ENCODE measurements at regions not wholly inside any gene's neighbourhood (a gene's known extent, or its start where the extent isn't known, plus 50 kb on each side); places are given as distances from the start of the nearest gene placed in this dataset.
A peak's percentile ranks its signal among the peaks of the same experiment; 100 is the strongest.
"Not testable (repeated sequence)": the region's sequence is repeated elsewhere in the genome, so short reads cannot be mapped to it uniquely, and the experiment has no call there.

GRCh38 chr14:106346084-106346483, 819.7 kb downstream of the TMEM121 start:
- no peaks in the 10 kb centered on the region for H3K36me3 ChIP-seq
- no peak overlapping the region for H3K27ac ChIP-seq
- no peak for TF ChIP-seq CTCF (IDR thresholded peaks at IDR 0.05; ENCODE audit: low read depth, low read length)
- H3K9me3 ChIP-seq (ENCODE audit: severe bottlenecking), result no peaks in the 10 kb centered on the region
- peaks cover 9% of the 10 kb centered on the region for H3K27me3 ChIP-seq (ENCODE audit: insufficient read depth, low read depth, severe bottlenecking)
- DNase-seq, result no peak
- no peak overlapping the region for H3K4me3 ChIP-seq (ENCODE audit: low read depth, low read length)

GRCh38 chr14:106346534-106347290, 820.3 kb downstream of the TMEM121 start:
- no peaks in the 10 kb centered on the region for H3K9me3 ChIP-seq (ENCODE audit: severe bottlenecking)
- H3K36me3 ChIP-seq, result no peaks in the 10 kb centered on the region
- DNase-seq, result no peak
- H3K27ac ChIP-seq, result no peak overlapping the region
- TF ChIP-seq CTCF (IDR thresholded peaks at IDR 0.05; ENCODE audit: low read depth, low read length), result no peak
- H3K4me3 ChIP-seq (ENCODE audit: low read depth, low read length), result no peak overlapping the region
- peaks cover 9% of the 10 kb centered on the region for H3K27me3 ChIP-seq (ENCODE audit: insufficient read depth, low read depth, severe bottlenecking)

- Histone ChIP-seq H3K27ac (no peak overlapping the region), H3K9me3 (ENCODE audit: severe bottlenecking) (no peaks in the 10 kb centered on the region), H3K36me3 (no peaks in the 10 kb centered on the region), H3K4me3 (ENCODE audit: low read depth, low read length) (no peak overlapping the region), H3K27me3 (ENCODE audit: insufficient read depth, low read depth, severe bottlenecking) (peaks cover 9% of the 10 kb centered on the region)
- no peak for TF ChIP-seq CTCF (IDR thresholded peaks at IDR 0.05; ENCODE audit: low read depth, low read length)
- no peak for DNase-seq
Measured at GRCh38 chr14:106347291-106347778, 821.0 kb downstream of the TMEM121 start.

- no peaks in the 10 kb centered on the region for H3K36me3 ChIP-seq
- no peak overlapping the region for H3K27ac ChIP-seq
- peaks cover 9% of the 10 kb centered on the region for H3K27me3 ChIP-seq (ENCODE audit: insufficient read depth, low read depth, severe bottlenecking)
- H3K9me3 ChIP-seq (ENCODE audit: severe bottlenecking), result no peaks in the 10 kb centered on the region
- TF ChIP-seq CTCF (IDR thresholded peaks at IDR 0.05; ENCODE audit: low read depth, low read length), result no peak
- DNase-seq, result no peak
- no peak overlapping the region for H3K4me3 ChIP-seq (ENCODE audit: low read depth, low read length)
Measured at GRCh38 chr14:106347890-106348755, 821.7 kb downstream of the TMEM121 start.

GRCh38 chr14:106348873-106349540, 822.6 kb downstream of the TMEM121 start:
- not testable (repeated sequence) for H3K36me3 ChIP-seq; H3K4me3 ChIP-seq (ENCODE audit: low read depth, low read length); H3K27me3 ChIP-seq (ENCODE audit: insufficient read depth, low read depth, severe bottlenecking); H3K27ac ChIP-seq; H3K9me3 ChIP-seq (ENCODE audit: severe bottlenecking)
- peak; percentile 46 for DNase-seq
- peak; percentile 34 for TF ChIP-seq CTCF (IDR thresholded peaks at IDR 0.05; ENCODE audit: low read depth, low read length)

GRCh38 chr14:106349678-106350457, 823.5 kb downstream of the TMEM121 start:
- not testable (repeated sequence) for H3K36me3 ChIP-seq; H3K9me3 ChIP-seq (ENCODE audit: severe bottlenecking); H3K4me3 ChIP-seq (ENCODE audit: low read depth, low read length); DNase-seq; H3K27me3 ChIP-seq (ENCODE audit: insufficient read depth, low read depth, severe bottlenecking); H3K27ac ChIP-seq

GRCh38 chr14:106355007-106355791, 828.8 kb downstream of the TMEM121 start:
- not testable (repeated sequence) for H3K27me3 ChIP-seq (ENCODE audit: insufficient read depth, low read depth, severe bottlenecking); H3K36me3 ChIP-seq; H3K4me3 ChIP-seq (ENCODE audit: low read depth, low read length); DNase-seq; H3K9me3 ChIP-seq (ENCODE audit: severe bottlenecking); H3K27ac ChIP-seq
